Ectodermal cell (in vitro differentiated cells): ENCODE measurements at regions not wholly inside any gene's neighbourhood (a gene's known extent, or its start where the extent isn't known, plus 50 kb on each side); places are given as distances from the start of the nearest gene placed in this dataset.
"Not testable (repeated sequence)": the region's sequence is repeated elsewhere in the genome, so short reads cannot be mapped to it uniquely, and the experiment has no call there.

Experiments
- H3K27ac ChIP-seq: 2 replicates; pipeline ENCODE4 v1.7.0; 2013; ENCODE audit warnings: mild to moderate bottlenecking, low read depth, low read length; ENCODE audit not compliant: insufficient read depth, poor library complexity, severe bottlenecking
- H3K27me3 ChIP-seq: 2 replicates; pipeline ENCODE4 v1.7.0; 2013; ENCODE audit warnings: mild to moderate bottlenecking, low read length; ENCODE audit not compliant: insufficient read depth, control insufficient read depth, poor library complexity, severe bottlenecking
- H3K36me3 ChIP-seq: one replicate; pipeline ENCODE4 v1.7.0; 2013; ENCODE audit warnings: low read length; ENCODE audit not compliant: control insufficient read depth, insufficient read depth
- H3K4me1 ChIP-seq: one replicate; pipeline ENCODE4 v1.7.0; 2013; ENCODE audit warnings: low read length; ENCODE audit not compliant: control insufficient read depth, insufficient read depth
- H3K4me3 ChIP-seq: 2 replicates; pipeline ENCODE4 v1.7.0; 2013; ENCODE audit warnings: low read depth, low read length, control low read depth; ENCODE audit not compliant: insufficient read depth
- H3K9me3 ChIP-seq: 2 replicates; pipeline ENCODE4 v1.7.0; 2013; ENCODE audit warnings: mild to moderate bottlenecking, low read length, moderate library complexity; ENCODE audit not compliant: control insufficient read depth
- WGBS, 2 experiments: methylation state at CpG; one replicate each; pipeline ENCODE4 v1.1.7; 2013; ENCODE audit warnings: missing lambda C conversion rate in 2 of 2; 5-methylcytosine and 5-hydroxymethylcytosine counted together

- Histone ChIP-seq H3K4me3 (no peak overlapping the region), H3K4me1 (peaks cover 25% of the 10 kb centered on the region), H3K27me3 (no peaks in the 10 kb centered on the region), H3K9me3 (no peaks in the 10 kb centered on the region), H3K27ac (no peak overlapping the region), H3K36me3 (no peaks in the 10 kb centered on the region)
- WGBS, 2 experiments, result 90 to 95% methylated on average over 5 of the region's 5 CpGs
Measured at GRCh38 chr17:72189768-72190593, 69.2 kb downstream of the SOX9 start.

- H3K4me3 ChIP-seq, result no peak overlapping the region
- no peaks in the 10 kb centered on the region for H3K9me3 ChIP-seq
- no peak overlapping the region for H3K27ac ChIP-seq
- WGBS, 2 experiments, result 89 to 93% methylated on average over 5 of the region's 5 CpGs
- no peaks in the 10 kb centered on the region for H3K27me3 ChIP-seq
- peaks cover 15% of the 10 kb centered on the region for H3K4me1 ChIP-seq
- H3K36me3 ChIP-seq, result no peaks in the 10 kb centered on the region
Measured at GRCh38 chr17:72191356-72191755, 70.5 kb downstream of the SOX9 start.

- Histone ChIP-seq H3K27me3 (no peaks in the 10 kb centered on the region), H3K36me3 (no peaks in the 10 kb centered on the region), H3K9me3 (no peaks in the 10 kb centered on the region), H3K4me1 (peaks cover 13% of the 10 kb centered on the region), H3K27ac (no peak overlapping the region), H3K4me3 (no peak overlapping the region)
- 70 to 75% methylated on average over 11 of the region's 11 CpGs for WGBS, 2 experiments
Measured at GRCh38 chr17:72191921-72192799, 71.3 kb downstream of the SOX9 start.

- H3K9me3 ChIP-seq, result no peaks in the 10 kb centered on the region
- no peak overlapping the region for H3K27ac ChIP-seq
- no peaks in the 10 kb centered on the region for H3K27me3 ChIP-seq
- WGBS, 2 experiments, result 91 to 94% methylated on average over 4 of the region's 4 CpGs
- peaks cover 7% of the 10 kb centered on the region for H3K4me1 ChIP-seq
- no peak overlapping the region for H3K4me3 ChIP-seq
- H3K36me3 ChIP-seq, result no peaks in the 10 kb centered on the region
Measured at GRCh38 chr17:72192800-72193192, 72.0 kb downstream of the SOX9 start.

DNA sequence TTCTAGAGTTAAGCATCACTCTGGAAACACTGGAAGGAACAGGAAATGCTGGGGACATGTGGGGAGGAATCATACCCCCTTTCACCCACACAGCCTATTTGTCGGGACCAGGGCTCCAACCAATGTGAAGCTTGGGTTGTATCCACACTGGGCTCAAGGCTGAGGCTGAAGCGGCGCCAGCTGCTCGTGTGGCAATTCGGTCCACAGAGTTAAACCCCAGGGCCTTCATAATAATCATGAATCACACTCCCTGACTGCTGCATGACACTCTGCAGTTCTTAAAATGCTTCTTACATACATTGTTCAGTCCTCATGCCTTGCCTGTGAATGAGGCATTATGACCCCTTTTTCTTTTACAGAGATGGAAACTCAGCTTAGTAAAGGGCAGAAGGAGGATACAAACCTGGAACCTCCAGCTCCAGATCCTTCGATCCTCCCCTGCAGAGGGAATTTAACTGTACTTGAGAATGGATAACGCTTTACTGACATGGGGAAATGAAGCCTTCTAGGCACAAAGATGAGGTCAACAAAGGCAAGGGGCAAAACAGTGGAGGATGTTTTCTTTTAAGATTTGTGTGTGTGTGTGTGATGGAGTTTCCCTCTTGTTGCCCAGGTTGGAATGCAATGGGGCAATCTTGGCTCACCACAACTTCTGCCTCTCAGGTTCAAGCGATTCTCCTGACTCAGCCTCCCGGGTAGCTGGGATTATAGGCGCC is 72.7 kb downstream of the SOX9 start:
- Histone ChIP-seq H3K4me1 (peaks cover 3% of the 10 kb centered on the region), H3K36me3 (no peaks in the 10 kb centered on the region), H3K27me3 (no peaks in the 10 kb centered on the region), H3K4me3 (no peak overlapping the region), H3K27ac (no peak overlapping the region), H3K9me3 (no peaks in the 10 kb centered on the region)
- WGBS, 2 experiments, result 95% methylated on average over 10 of the region's 10 CpGs

GRCh38 chr17:72194107-72194440 is 73.3 kb downstream of the SOX9 start:
- not testable (repeated sequence) for H3K27ac ChIP-seq, H3K9me3 ChIP-seq, H3K4me3 ChIP-seq, H3K27me3 ChIP-seq, H3K4me1 ChIP-seq, H3K36me3 ChIP-seq
- 95% methylated on average over 10 of the region's 10 CpGs for WGBS, 2 experiments

DNA sequence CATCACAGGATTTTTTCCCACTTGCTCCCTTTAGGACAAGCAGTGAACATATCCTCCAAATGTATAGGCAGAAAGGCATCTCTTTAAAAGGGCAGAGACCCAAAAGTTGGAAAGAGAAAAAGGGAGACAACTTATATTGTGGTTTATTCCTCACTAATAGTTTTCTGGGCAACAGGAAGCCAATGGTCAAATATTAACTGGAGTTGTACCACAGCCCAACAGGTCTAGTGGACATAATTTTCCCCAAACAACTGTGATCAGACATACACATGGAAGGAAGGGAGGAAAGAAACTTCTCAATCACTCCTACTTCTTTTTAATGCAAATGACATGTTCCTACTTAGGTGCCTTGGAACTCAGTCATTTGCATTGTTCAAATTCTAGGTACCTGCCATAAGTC is 78.4 kb downstream of the SOX9 start:
- no peak overlapping the region for H3K4me3 ChIP-seq
- H3K27ac ChIP-seq, result no peak overlapping the region
- no peaks in the 10 kb centered on the region for H3K27me3 ChIP-seq
- H3K36me3 ChIP-seq, result no peaks in the 10 kb centered on the region
- H3K9me3 ChIP-seq, result peaks cover 3% of the 10 kb centered on the region
- peaks cover 3% of the 10 kb centered on the region for H3K4me1 ChIP-seq

DNA sequence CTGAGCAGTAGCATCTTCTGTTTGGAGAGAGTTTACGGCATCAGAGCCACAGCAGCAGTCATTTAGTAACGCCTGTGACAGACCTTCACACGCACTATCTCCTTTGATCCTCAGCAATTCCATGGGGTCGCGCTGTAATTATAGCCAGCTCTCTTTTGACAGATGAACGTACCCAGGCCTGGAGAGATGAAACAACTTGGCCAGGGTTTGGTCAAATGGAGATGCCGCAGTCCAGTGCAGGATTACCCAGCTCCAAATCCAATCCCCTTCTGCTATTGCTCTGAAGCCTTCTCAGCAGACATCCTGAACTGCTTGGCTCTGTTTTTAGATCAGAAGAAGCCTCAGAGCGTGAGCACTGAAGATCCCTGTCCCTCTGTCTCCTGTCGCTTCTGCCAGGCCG is 83.9 kb downstream of the SOX9 start:
- H3K27ac ChIP-seq, result peak overlapping the region; percentile 61
- no peaks in the 10 kb centered on the region for H3K36me3 ChIP-seq
- H3K9me3 ChIP-seq, result no peaks in the 10 kb centered on the region
- 72 to 76% methylated on average over 10 of the region's 10 CpGs for WGBS, 2 experiments
- H3K27me3 ChIP-seq, result no peaks in the 10 kb centered on the region
- no peak overlapping the region for H3K4me3 ChIP-seq
- peaks cover 27% of the 10 kb centered on the region for H3K4me1 ChIP-seq

DNA sequence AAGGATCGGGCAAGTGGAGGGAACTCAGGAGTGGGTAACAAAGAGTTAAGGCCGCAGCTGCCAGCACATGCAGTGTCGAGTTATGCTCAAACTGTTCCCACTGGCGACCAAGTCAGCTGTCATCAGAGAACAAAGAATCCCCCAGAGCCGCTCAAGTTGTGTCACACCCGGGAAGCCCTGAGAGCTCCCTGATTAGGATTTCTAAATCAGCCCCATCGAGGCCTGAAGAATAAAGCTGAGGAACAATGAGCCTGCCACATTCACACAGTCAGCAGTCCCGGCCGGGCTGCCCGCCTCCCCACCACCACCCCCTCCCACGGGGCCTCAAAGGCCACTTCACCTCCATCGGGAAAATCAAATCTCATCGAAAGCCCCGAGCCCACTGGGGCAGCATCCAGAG is 84.5 kb downstream of the SOX9 start:
- no peak overlapping the region for H3K27ac ChIP-seq
- WGBS, 2 experiments, result 10 to 12% methylated on average over 14 of the region's 14 CpGs

GRCh38 chr17:72205822-72206221 is 85.0 kb downstream of the SOX9 start:
- peaks cover 27% of the 10 kb centered on the region for H3K4me1 ChIP-seq
- WGBS, 2 experiments, result 73 to 85% methylated on average over 1 to 3 of the region's 3 CpGs
- no peak overlapping the region for H3K27ac ChIP-seq
- H3K9me3 ChIP-seq, result no peaks in the 10 kb centered on the region
- no peaks in the 10 kb centered on the region for H3K36me3 ChIP-seq
- H3K27me3 ChIP-seq, result no peaks in the 10 kb centered on the region
- H3K4me3 ChIP-seq, result no peak overlapping the region

More for the DNA sequence above, 84.5 kb downstream of the SOX9 start:
- Histone ChIP-seq H3K4me3 (no peak overlapping the region), H3K9me3 (no peaks in the 10 kb centered on the region), H3K27me3 (no peaks in the 10 kb centered on the region), H3K4me1 (peaks cover 27% of the 10 kb centered on the region), H3K36me3 (no peaks in the 10 kb centered on the region)
